ENCODE measurements at regions not wholly inside any gene's neighbourhood (a gene's known extent, or its start where the extent isn't known, plus 50 kb on each side); places are given as distances from the start of the nearest gene placed in this dataset.

GRCh38 chr18:45416168-45416567, 199.1 kb upstream of the SLC14A2 start:
- TF ChIP-seq MAX (IDR thresholded peaks at IDR 0.05) (no peak), REST (IDR thresholded peaks at IDR 0.05; ENCODE audit: low read depth) (no peak), EP300 (IDR thresholded peaks at IDR 0.05; ENCODE audit: borderline replicate concordance) (no peak), FOXM1 (IDR thresholded peaks at IDR 0.05; ENCODE audit: borderline replicate concordance, low read depth) (no peak), YY1 (IDR thresholded peaks at IDR 0.05; ENCODE audit: low read depth) (no peak)
